ENCODE measurements at regions not wholly inside any gene's neighbourhood (a gene's known extent, or its start where the extent isn't known, plus 50 kb on each side); places are given as distances from the start of the nearest gene placed in this dataset.

DNA sequence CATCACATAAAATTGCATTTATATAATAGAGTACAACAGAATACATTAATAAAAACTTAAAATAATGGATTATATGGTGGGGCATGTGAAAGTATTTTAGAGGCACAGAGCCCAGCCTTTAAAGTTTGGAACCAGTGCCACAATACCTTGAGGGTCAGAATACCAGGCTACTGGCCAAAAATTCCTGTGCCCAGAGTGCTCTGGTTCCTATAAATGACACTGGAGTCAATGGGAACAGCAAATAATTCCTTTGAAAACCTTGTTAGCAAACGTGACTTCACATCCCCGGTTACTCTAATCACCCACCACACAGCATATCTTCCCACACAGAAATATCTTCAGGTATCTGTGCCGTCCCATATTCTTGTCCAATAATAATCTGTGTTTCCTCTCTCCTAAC lies 1242.6 kb downstream of the DIAPH3 start:
- Histone ChIP-seq H3K4me3 (ENCODE audit: control insufficient read depth in 1 of 7, extremely low read depth in 1 of 7, insufficient read depth in 4 of 7, low read depth in 2 of 7, low read length in 6 of 7) (no peak overlapping the region), H3K27me3 (replicated peaks in 2 of 5; ENCODE audit: control insufficient read depth in 4 of 5, insufficient read depth in 5 of 5, low read length in 4 of 5) (no peaks in the 10 kb centered on the region), H3K27ac (ENCODE audit: insufficient read depth in 1 of 2, low read depth in 1 of 2, low read length in 2 of 2, poor library complexity in 1 of 2, severe bottlenecking in 2 of 2) (no peak overlapping the region), H3K36me3 (ENCODE audit: control insufficient read depth in 4 of 4, insufficient read depth in 4 of 4, low read length in 3 of 4) (no peaks in the 10 kb centered on the region), H3K4me1 (ENCODE audit: control extremely low read depth in 1 of 4, control insufficient read depth in 4 of 4, insufficient read depth in 4 of 4, low read length in 3 of 4) (peaks cover 0 to 2% (median 0%) of the 10 kb centered on the region in 4 experiments), H3K9me3 (ENCODE audit: control extremely low read depth in 1 of 5, control insufficient read depth in 4 of 5, insufficient read depth in 2 of 5, low read depth in 1 of 5, low read length in 4 of 5) (no peaks in the 10 kb centered on the region)
- CTCF ChIA-PET = no interaction called here
- WGBS (ENCODE audit: insufficient coverage) = 100% methylated on average over 3 of the region's 3 CpGs
- no peak for DNase-seq
- POLR2A ChIA-PET = no interaction called here

DNA sequence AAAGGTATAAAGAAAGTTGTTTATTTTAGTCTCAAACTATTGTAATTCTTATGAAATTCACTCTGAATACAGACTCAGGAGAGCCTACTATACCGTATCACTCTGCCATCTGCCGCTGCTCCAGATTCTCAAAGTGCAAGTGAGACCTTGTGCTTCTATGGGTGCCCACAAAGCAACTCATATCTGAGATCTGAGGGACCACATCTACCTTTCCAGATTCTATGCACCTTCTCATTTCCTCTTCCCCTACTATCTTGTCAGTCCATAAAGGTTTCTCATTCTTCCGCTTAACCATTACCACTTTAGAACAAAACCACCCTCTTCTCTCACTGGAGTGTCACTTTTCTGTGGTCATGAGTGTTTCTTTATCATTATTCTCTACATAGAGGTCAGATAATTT lies 1236.9 kb downstream of the DIAPH3 start:
- Histone ChIP-seq H3K27ac (ENCODE audit: insufficient read depth in 1 of 2, low read depth in 1 of 2, low read length in 2 of 2, poor library complexity in 1 of 2, severe bottlenecking in 2 of 2) (no peak overlapping the region), H3K4me3 (ENCODE audit: control insufficient read depth in 1 of 7, extremely low read depth in 1 of 7, insufficient read depth in 4 of 7, low read depth in 2 of 7, low read length in 6 of 7) (no peak overlapping the region), H3K36me3 (ENCODE audit: control insufficient read depth in 4 of 4, insufficient read depth in 4 of 4, low read length in 3 of 4) (no peaks in the 10 kb centered on the region), H3K27me3 (replicated peaks in 2 of 5; ENCODE audit: control insufficient read depth in 4 of 5, insufficient read depth in 5 of 5, low read length in 4 of 5) (no peaks in the 10 kb centered on the region), H3K9me3 (ENCODE audit: control extremely low read depth in 1 of 5, control insufficient read depth in 4 of 5, insufficient read depth in 2 of 5, low read depth in 1 of 5, low read length in 4 of 5) (no peaks in the 10 kb centered on the region), H3K4me1 (ENCODE audit: control extremely low read depth in 1 of 4, control insufficient read depth in 4 of 4, insufficient read depth in 4 of 4, low read length in 3 of 4) (no peaks in the 10 kb centered on the region)
- POLR2A ChIA-PET = no interaction called here
- CTCF ChIA-PET = no interaction called here
- WGBS (ENCODE audit: insufficient coverage) = no CpG with 5 or more reads among the region's 3 CpGs
- DNase-seq = no peak

DNA sequence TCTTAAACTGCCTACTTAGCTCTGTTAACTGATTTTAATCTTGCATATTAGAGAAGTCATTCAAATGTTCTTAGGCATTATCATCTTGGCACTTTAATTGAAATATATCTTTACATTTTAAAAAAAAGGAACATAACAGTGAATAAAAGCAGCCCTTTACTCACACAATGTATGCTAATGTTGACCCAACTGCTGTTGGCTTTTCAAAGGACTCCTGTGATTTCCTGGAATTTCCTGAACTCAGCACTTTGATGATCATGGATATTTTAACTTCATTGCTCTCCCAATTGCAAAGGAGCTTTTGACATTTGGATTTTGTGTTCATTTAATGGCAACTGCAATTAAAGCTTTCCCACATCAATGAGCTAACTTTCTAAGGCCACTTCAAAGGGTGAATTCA lies 1230.3 kb downstream of the DIAPH3 start:
- Histone ChIP-seq H3K4me3 (ENCODE audit: control insufficient read depth in 1 of 7, extremely low read depth in 1 of 7, insufficient read depth in 4 of 7, low read depth in 2 of 7, low read length in 6 of 7) (no peak overlapping the region), H3K27ac (ENCODE audit: insufficient read depth in 1 of 2, low read depth in 1 of 2, low read length in 2 of 2, poor library complexity in 1 of 2, severe bottlenecking in 2 of 2) (no peak overlapping the region), H3K36me3 (ENCODE audit: control insufficient read depth in 4 of 4, insufficient read depth in 4 of 4, low read length in 3 of 4) (no peaks in the 10 kb centered on the region), H3K4me1 (ENCODE audit: control extremely low read depth in 1 of 4, control insufficient read depth in 4 of 4, insufficient read depth in 4 of 4, low read length in 3 of 4) (no peaks in the 10 kb centered on the region), H3K27me3 (replicated peaks in 2 of 5; ENCODE audit: control insufficient read depth in 4 of 5, insufficient read depth in 5 of 5, low read length in 4 of 5) (no peaks in the 10 kb centered on the region), H3K9me3 (ENCODE audit: control extremely low read depth in 1 of 5, control insufficient read depth in 4 of 5, insufficient read depth in 2 of 5, low read depth in 1 of 5, low read length in 4 of 5) (peaks cover 0 to 4% (median 0%) of the 10 kb centered on the region in 5 experiments)
- ChIA-PET POLR2A (no interaction called here), CTCF (no interaction called here)
- no peak for DNase-seq

DNA sequence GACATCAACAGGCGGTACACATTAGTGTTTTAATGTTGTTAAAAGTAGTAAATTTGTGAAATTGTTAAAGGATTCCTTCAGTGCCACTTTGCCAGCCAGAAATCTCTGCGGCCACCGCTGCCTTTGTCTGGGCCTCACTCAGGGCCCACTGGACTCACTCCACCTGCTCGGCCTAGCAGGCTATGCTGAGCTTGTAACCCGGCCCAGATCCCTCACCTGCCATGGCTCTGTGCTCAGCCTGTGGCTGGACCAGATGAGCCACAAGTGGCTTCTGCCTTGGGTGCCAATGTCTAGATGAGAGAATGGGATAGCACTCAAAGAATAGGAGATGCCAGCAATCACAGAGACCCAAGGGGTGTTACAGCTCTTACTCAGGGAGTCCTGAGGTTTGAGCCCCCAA lies 1228.0 kb downstream of the DIAPH3 start:
- ChIA-PET CTCF (no interaction called here), POLR2A (no interaction called here)
- H3K4me3 ChIP-seq (ENCODE audit: control insufficient read depth in 1 of 7, extremely low read depth in 1 of 7, insufficient read depth in 4 of 7, low read depth in 2 of 7, low read length in 6 of 7) = no peak overlapping the region
- H3K27me3 ChIP-seq (replicated peaks in 2 of 5; ENCODE audit: control insufficient read depth in 4 of 5, insufficient read depth in 5 of 5, low read length in 4 of 5) = no peaks in the 10 kb centered on the region
- peaks cover 0 to 4% (median 0%) of the 10 kb centered on the region in 5 experiments for H3K9me3 ChIP-seq (ENCODE audit: control extremely low read depth in 1 of 5, control insufficient read depth in 4 of 5, insufficient read depth in 2 of 5, low read depth in 1 of 5, low read length in 4 of 5)
- DNase-seq = no peak
- no peak overlapping the region for H3K27ac ChIP-seq (ENCODE audit: insufficient read depth in 1 of 2, low read depth in 1 of 2, low read length in 2 of 2, poor library complexity in 1 of 2, severe bottlenecking in 2 of 2)
- 94% methylated on average over 4 of the region's 5 CpGs for WGBS (ENCODE audit: insufficient coverage)
- H3K36me3 ChIP-seq (ENCODE audit: control insufficient read depth in 4 of 4, insufficient read depth in 4 of 4, low read length in 3 of 4) = no peaks in the 10 kb centered on the region
- no peaks in the 10 kb centered on the region for H3K4me1 ChIP-seq (ENCODE audit: control extremely low read depth in 1 of 4, control insufficient read depth in 4 of 4, insufficient read depth in 4 of 4, low read length in 3 of 4)

DNA sequence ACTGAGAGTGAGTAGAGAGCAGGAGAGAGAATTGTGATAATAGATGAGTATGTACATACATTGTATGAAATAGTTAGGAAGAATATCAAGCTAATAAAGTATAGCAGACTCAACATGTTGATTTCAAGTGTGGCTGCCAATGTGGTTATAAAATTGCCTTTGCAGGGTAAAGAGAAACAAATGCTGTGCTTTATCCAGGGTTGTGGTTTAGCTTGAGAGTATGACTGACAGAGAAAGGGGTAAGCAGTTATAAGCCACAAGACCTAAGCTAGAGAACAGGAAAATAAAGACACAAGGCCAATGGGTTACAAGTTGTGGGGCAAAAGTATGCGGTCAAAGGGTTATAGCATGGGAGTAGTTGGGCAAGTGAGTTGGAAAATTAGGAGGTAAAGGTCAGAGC lies 1217.5 kb downstream of the DIAPH3 start:
- H3K4me3 ChIP-seq (ENCODE audit: control insufficient read depth in 1 of 7, extremely low read depth in 1 of 7, insufficient read depth in 4 of 7, low read depth in 2 of 7, low read length in 6 of 7) = no peak overlapping the region
- H3K4me1 ChIP-seq (ENCODE audit: control extremely low read depth in 1 of 4, control insufficient read depth in 4 of 4, insufficient read depth in 4 of 4, low read length in 3 of 4) = no peaks in the 10 kb centered on the region
- H3K27ac ChIP-seq (ENCODE audit: insufficient read depth in 1 of 2, low read depth in 1 of 2, low read length in 2 of 2, poor library complexity in 1 of 2, severe bottlenecking in 2 of 2) = no peak overlapping the region
- peaks cover 0 to 14% (median 3%) of the 10 kb centered on the region in 5 experiments for H3K9me3 ChIP-seq (ENCODE audit: control extremely low read depth in 1 of 5, control insufficient read depth in 4 of 5, insufficient read depth in 2 of 5, low read depth in 1 of 5, low read length in 4 of 5)
- DNase-seq = peak in 1 of 3 donors; percentile 26
- ChIA-PET POLR2A (no interaction called here), CTCF (no interaction called here)
- 100% methylated on average over 1 of the region's 1 CpG for WGBS (ENCODE audit: insufficient coverage)
- H3K36me3 ChIP-seq (ENCODE audit: control insufficient read depth in 4 of 4, insufficient read depth in 4 of 4, low read length in 3 of 4) = no peaks in the 10 kb centered on the region
- no peaks in the 10 kb centered on the region for H3K27me3 ChIP-seq (replicated peaks in 2 of 5; ENCODE audit: control insufficient read depth in 4 of 5, insufficient read depth in 5 of 5, low read length in 4 of 5)

DNA sequence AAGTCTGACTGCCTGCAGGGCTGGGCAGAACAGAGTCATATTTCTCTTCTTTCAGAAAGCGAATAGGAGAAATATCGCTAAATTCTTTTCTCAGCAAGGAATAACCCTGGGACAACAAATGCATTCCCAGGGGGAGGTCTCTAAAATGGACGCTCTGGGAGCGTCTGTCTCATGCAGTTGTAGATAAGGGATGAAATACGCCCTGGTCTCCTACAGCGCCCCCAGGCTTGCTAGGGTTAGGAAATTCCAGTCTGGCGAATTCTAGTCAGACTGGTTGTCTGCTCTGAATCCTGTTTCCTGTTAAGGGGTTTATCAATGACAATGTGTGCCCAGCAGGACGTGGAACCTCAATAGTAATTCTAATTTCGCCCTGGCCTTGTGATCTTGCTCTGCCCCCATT lies 1214.1 kb downstream of the DIAPH3 start:
- DNase-seq = peak in 2 of 3 donors; percentile 11 to 12
- WGBS (ENCODE audit: insufficient coverage) = 100% methylated on average over 9 of the region's 9 CpGs
- no peaks in the 10 kb centered on the region for H3K36me3 ChIP-seq (ENCODE audit: control insufficient read depth in 4 of 4, insufficient read depth in 4 of 4, low read length in 3 of 4)
- H3K27ac ChIP-seq (ENCODE audit: insufficient read depth in 1 of 2, low read depth in 1 of 2, low read length in 2 of 2, poor library complexity in 1 of 2, severe bottlenecking in 2 of 2) = no peak overlapping the region
- H3K9me3 ChIP-seq (ENCODE audit: control extremely low read depth in 1 of 5, control insufficient read depth in 4 of 5, insufficient read depth in 2 of 5, low read depth in 1 of 5, low read length in 4 of 5) = peaks cover 0 to 19% (median 3%) of the 10 kb centered on the region in 5 experiments
- H3K27me3 ChIP-seq (replicated peaks in 2 of 5; ENCODE audit: control insufficient read depth in 4 of 5, insufficient read depth in 5 of 5, low read length in 4 of 5) = no peaks in the 10 kb centered on the region
- peaks cover 3 to 6% (median 5%) of the 10 kb centered on the region in 4 experiments for H3K4me1 ChIP-seq (ENCODE audit: control extremely low read depth in 1 of 4, control insufficient read depth in 4 of 4, insufficient read depth in 4 of 4, low read length in 3 of 4)
- CTCF ChIA-PET = no interaction called here
- H3K4me3 ChIP-seq (ENCODE audit: control insufficient read depth in 1 of 7, extremely low read depth in 1 of 7, insufficient read depth in 4 of 7, low read depth in 2 of 7, low read length in 6 of 7) = no peak overlapping the region
- POLR2A ChIA-PET = no interaction called here

DNA sequence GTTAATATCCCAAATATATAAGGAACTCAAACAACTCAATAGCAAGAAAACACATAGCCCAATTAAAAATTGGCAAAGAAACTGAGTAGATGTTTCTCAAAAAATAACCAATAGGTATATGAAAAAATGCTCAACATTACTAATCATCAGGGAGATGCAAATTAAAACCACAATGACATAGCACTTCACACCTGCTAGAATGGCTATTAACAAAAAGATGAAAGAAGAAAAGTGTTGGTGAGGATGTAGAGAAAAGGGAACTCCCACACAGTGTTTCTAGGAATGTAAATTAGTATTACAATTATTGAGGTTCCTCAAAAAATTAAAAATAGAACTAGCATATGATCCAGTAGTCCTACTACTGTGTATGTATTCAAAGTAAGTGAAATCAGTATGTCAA lies 1212.8 kb downstream of the DIAPH3 start:
- Histone ChIP-seq H3K4me3 (ENCODE audit: control insufficient read depth in 1 of 7, extremely low read depth in 1 of 7, insufficient read depth in 4 of 7, low read depth in 2 of 7, low read length in 6 of 7) (no peak overlapping the region), H3K27ac (ENCODE audit: insufficient read depth in 1 of 2, low read depth in 1 of 2, low read length in 2 of 2, poor library complexity in 1 of 2, severe bottlenecking in 2 of 2) (no peak overlapping the region)
- POLR2A ChIA-PET = no interaction called here

More for the DNA sequence above, 1212.8 kb downstream of the DIAPH3 start:
- H3K36me3 ChIP-seq (ENCODE audit: control insufficient read depth in 4 of 4, insufficient read depth in 4 of 4, low read length in 3 of 4) = no peaks in the 10 kb centered on the region
- peaks cover 0 to 19% (median 3%) of the 10 kb centered on the region in 5 experiments for H3K9me3 ChIP-seq (ENCODE audit: control extremely low read depth in 1 of 5, control insufficient read depth in 4 of 5, insufficient read depth in 2 of 5, low read depth in 1 of 5, low read length in 4 of 5)
- H3K4me1 ChIP-seq (ENCODE audit: control extremely low read depth in 1 of 4, control insufficient read depth in 4 of 4, insufficient read depth in 4 of 4, low read length in 3 of 4) = peaks cover 3 to 6% (median 5%) of the 10 kb centered on the region in 4 experiments
- DNase-seq = peak in 1 of 3 donors; percentile 1
- peaks cover 0 to 6% (median 0%) of the 10 kb centered on the region in 5 experiments for H3K27me3 ChIP-seq (replicated peaks in 2 of 5; ENCODE audit: control insufficient read depth in 4 of 5, insufficient read depth in 5 of 5, low read length in 4 of 5)
- CTCF ChIA-PET = no interaction called here
